GM12891 (cell line): ENCODE measurements at regions not wholly inside any gene's neighbourhood (a gene's known extent, or its start where the extent isn't known, plus 50 kb on each side); places are given as distances from the start of the nearest gene placed in this dataset.
A peak's percentile ranks its signal among the peaks of the same experiment; 100 is the strongest.

ENCODE experiments used
- DNase-seq: peaks from one replicate; pipeline ENCODE4 v3.0.0; 2011; ENCODE audit warnings: low spot score; ENCODE audit not compliant: insufficient read length
- FAIRE-seq: peaks from 2 replicates; lab custom pipeline; 2011; peaks lifted over from hg19 to GRCh38; lab: Jason Lieb, UNC
- PAX5 ChIP-seq: IDR thresholded peaks from 2 replicates; pipeline ENCODE4 v1.6.1; 2011; ENCODE audit warnings: low read length, moderate library complexity, mild to moderate bottlenecking; ENCODE audit not compliant: insufficient read depth, severe bottlenecking
- POLR2A ChIP-seq: IDR thresholded peaks from 2 replicates; pipeline ENCODE4 v1.6.1; 2011; ENCODE audit warnings: low read depth, low read length, control low read depth
- POLR2AphosphoS5 ChIP-seq: IDR thresholded peaks from 2 replicates; pipeline ENCODE4 v1.6.1; 2011; ENCODE audit warnings: low read depth, low read length, control low read depth
- POU2F2 ChIP-seq: IDR thresholded peaks from 2 replicates; pipeline ENCODE4 v1.6.1; 2011; ENCODE audit warnings: low read depth, mild to moderate bottlenecking, control low read depth, low read length, moderate library complexity
- SPI1 ChIP-seq: IDR thresholded peaks from 2 replicates; pipeline ENCODE4 v1.6.1; 2011; ENCODE audit warnings: low read depth, low read length, control low read depth
- TAF1 ChIP-seq: IDR thresholded peaks from 2 replicates; pipeline ENCODE4 v1.6.1; 2011; ENCODE audit warnings: low read depth, low read length, control low read depth

DNA sequence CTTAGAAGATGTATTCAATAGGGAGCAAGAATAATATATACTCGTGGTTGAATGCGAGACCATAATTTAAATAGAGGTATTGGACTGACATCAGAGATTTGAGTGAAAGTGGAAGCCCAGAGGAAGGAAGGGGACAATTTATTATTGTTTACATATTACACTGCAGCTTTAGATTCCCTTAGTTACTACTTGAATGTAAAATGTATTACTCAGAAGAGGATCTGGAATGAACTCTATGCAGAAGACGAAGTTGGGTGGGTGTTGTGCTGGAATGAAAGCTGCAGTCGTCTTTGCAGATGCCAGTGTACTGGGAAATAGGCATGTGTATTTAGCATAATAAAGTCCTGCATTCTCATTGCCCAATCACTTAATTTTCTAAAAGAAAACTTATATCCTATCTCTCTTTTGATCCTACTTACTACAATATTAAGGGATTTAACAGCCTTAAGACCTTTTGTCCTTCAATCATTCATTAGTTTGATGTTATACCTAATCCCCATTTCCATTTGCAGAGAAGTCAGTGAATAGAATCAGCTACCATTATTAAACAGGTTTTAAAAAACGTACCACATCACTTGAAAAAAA is 570.7 kb upstream of the WWC1 start:
- FAIRE-seq (no peak), DNase-seq (no peak)
- TF ChIP-seq TAF1 (no peak), POLR2AphosphoS5 (no peak), PAX5 (no peak), POU2F2 (no peak), POLR2A (no peak), SPI1 (no peak)

DNA sequence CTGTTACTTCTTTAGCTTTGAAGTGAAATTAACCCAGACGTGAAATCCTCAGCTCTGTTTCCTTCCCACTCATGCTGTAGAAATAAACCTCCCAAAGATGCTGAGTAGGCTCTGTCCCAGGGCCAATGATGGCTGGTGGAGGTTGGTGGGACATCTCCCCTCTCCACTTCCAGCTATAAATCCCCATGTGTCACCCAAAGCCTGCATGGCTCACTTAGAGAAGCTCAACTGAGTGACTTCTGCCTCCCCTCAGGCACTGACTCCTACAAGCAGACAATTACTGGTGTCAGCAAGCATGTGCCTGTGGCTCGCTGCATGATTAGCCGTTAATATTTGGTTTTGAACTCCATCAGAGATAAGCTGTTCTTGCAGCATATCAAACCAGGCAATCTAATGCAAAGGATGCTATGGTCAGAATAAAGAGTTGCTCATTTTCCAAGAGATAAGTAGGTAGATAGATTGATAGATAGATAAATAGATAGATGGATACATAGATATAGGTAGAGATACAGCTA is 569.5 kb upstream of the WWC1 start:
- DNase-seq: no peak
- no peak for FAIRE-seq
- TF ChIP-seq PAX5 (no peak), POLR2A (no peak), POU2F2 (no peak), SPI1 (no peak), POLR2AphosphoS5 (no peak)

DNA sequence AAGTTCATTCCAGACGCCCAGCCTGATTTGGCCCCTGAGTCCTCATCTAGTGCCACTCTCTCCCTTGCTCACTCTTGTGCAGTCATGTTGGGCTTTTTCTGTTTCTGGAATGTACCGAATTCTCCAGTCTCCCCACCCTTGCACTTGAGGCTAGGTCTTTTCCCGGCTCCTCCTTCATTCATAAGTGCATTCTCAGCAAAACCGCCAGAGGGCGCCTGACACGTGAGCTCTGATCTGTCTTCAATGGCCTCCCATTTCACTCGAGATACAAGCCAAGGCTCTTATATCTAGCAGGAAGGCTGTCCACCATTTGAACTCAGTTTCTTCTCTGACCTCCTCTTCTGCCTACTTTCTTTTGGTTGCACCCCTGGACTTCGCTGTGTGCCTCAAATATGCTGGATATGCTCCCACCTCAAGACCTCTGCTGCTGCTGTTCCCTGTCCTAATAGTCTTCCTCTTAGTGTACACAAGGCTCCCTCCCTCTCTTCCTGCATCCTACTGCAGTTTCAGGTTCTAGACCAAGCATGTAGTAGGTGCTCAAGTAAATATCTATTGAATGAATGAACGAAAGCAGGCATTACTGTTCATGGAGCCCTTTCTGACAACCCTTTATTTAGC is 568.1 kb upstream of the WWC1 start:
- TF ChIP-seq POLR2AphosphoS5 (no peak), TAF1 (no peak), PAX5 (no peak), SPI1 (no peak), POLR2A (no peak), POU2F2 (no peak)
- FAIRE-seq (peak; percentile 58), DNase-seq (peak; percentile 41)

DNA sequence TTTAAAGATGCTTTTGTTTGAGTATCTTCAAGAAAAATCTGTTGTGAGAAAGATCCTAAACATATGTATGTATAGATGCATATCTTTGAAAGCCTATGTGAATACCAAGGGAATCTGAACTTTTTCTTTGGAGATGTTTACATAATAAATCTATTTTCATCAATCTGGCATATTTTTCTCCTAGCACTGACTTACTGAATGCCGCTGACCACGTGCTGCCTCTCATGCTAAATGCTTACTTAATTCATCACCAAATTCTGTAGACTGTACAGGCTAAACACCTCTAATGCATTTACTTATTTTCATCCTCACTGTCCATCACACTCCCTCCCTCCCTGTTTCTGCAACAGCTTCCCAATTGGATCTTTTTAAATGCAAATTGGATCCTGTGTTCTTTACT is 566.2 kb upstream of the WWC1 start:
- DNase-seq (no peak), FAIRE-seq (no peak)
- TF ChIP-seq TAF1 (no peak), POLR2A (no peak), SPI1 (no peak)

DNA sequence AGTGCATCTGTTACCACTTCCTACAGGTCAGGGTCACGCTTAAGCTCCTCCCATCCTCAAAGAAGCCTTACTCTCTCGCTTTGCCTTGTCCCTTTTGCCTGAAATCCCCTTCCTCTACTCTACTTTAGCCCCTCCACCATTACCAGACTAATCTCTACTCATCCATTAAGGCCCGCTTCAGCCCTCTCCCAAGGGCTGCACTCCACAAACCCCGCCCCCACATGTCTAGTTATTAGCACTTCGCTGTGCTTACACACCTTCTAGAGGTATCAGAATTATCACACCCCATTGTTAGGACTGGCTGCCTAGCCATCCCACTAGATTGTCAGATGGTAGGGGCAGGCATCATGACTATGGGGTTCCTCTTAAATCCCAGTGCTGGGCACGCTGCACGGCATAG is 565.7 kb upstream of the WWC1 start:
- no peak for DNase-seq
- FAIRE-seq: no peak
- TF ChIP-seq TAF1 (no peak), POLR2A (no peak), POU2F2 (no peak), PAX5 (no peak), POLR2AphosphoS5 (no peak), SPI1 (no peak)

DNA sequence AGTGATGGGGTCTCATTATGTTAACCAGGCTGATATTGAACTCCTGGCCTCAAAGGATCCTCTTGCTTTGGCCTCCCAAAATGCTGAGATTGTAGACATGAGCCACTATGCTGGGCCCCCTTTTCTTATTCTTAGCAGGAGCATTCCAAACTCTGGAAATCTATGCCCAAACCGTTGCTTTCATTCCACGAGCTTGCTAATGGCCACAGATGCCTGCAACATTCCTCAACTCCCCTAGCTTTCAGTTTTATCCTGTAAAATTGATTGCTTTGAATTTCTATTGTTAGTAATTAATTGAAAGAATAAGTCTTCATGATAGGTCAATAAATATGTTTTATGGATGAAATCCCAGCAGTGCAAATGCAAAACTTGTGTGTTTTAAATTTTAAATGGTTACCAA is 564.8 kb upstream of the WWC1 start:
- TF ChIP-seq POU2F2: no peak
- no peak for TF ChIP-seq POLR2A
- no peak for TF ChIP-seq SPI1
- TF ChIP-seq PAX5: no peak
- TF ChIP-seq POLR2AphosphoS5: no peak
- no peak for TF ChIP-seq TAF1
- DNase-seq: no peak
- no peak for FAIRE-seq

DNA sequence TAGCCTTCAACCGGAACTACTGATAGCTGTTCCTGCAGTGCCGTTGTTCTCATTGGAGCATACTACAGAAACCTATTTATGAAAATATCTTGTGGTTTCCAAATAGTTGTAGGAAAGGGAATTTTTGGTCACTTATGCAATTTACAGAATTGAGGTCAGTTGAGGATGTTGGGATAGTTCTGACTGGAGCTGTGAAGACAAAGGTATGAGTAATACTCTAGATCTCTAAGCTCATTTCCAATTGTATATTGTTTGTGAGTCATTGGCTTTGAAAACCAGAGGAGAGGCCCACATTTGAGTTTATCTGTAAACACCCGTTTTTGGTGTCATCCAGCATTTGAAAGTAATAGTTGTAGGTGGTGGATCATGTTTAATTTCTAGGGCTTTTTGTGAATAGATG is 561.3 kb upstream of the WWC1 start:
- FAIRE-seq: no peak
- TF ChIP-seq PAX5: no peak
- TF ChIP-seq TAF1: no peak
- no peak for TF ChIP-seq POU2F2
- no peak for TF ChIP-seq POLR2A
- no peak for TF ChIP-seq SPI1
- TF ChIP-seq POLR2AphosphoS5: no peak

DNA sequence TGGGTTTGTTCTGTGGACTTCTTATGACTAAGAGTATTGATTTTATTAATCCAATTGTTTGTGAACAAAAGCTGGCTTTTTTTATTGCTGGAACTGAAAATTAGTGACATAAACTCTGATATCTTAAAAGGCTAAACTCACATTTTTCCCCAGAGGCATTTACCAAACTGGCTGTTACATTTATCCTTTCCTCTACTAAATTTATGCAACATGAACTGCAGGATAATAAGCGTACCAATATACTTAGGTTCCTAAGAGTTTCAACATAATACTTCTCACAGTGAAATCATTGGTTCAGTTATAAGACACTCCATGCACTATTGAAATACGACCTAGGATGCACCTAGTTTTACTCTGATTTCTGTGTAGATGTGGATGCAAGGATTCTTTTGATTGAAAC is 560.8 kb upstream of the WWC1 start:
- FAIRE-seq (no peak), DNase-seq (no peak)
- TF ChIP-seq TAF1 (no peak), POU2F2 (no peak), POLR2AphosphoS5 (no peak), PAX5 (no peak), POLR2A (no peak), SPI1 (no peak)

More for the DNA sequence above, 561.3 kb upstream of the WWC1 start:
- no peak for DNase-seq

DNA sequence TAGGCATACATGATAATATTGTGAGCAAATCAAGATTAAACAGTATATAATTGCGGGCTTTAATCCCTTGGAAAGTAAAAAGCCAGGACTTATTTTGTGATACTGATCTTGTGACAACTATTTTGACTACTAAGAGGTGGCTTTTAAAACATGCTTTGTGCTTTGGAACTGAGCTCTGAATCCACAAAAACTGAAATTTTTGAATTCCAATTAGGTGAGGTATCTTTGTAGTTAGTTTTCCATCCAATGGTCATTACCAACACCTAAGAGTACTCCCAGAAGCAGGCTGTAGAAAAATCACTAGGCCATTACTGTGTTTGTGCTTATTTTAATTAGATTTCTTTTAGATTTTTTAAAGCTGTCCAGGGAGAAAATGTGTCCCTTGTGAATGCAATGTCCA is 559.5 kb upstream of the WWC1 start:
- DNase-seq: no peak
- no peak for TF ChIP-seq PAX5
- TF ChIP-seq TAF1: no peak
- TF ChIP-seq POLR2AphosphoS5: no peak
- no peak for TF ChIP-seq SPI1
- TF ChIP-seq POLR2A: no peak
- no peak for TF ChIP-seq POU2F2
- FAIRE-seq: no peak

DNA sequence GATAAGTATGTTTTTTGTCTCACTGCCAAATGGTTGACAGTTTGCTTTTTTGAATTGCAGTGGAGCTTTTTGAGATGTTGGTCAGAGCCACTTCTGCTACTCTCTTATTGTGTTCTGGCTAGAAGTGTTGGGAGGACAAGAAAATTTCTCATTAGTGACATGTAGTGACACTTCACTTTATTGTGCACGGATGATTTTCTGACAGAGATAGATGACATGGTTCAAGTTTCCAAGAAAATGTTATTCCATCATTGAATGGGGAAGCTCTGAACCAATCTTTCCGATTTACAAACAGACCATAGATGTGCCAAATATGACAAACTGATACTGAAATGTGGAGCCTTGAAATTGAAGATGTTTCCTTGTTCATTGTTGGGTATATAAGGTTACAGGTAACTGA is 558.9 kb upstream of the WWC1 start:
- DNase-seq (no peak), FAIRE-seq (no peak)
- TF ChIP-seq POLR2AphosphoS5: no peak
- no peak for TF ChIP-seq SPI1
- no peak for TF ChIP-seq POLR2A
- no peak for TF ChIP-seq TAF1
- no peak for TF ChIP-seq POU2F2
- no peak for TF ChIP-seq PAX5
